ENCODE measurements at regions not wholly inside any gene's neighbourhood (a gene's known extent, or its start where the extent isn't known, plus 50 kb on each side); places are given as distances from the start of the nearest gene placed in this dataset.

- no peak for TF ChIP-seq ZBTB8A (IDR thresholded peaks at IDR 0.05; ENCODE audit: partially characterized antibody)
- TF ChIP-seq SP1 (CRISPR knock-in tag; IDR thresholded peaks at IDR 0.05) = no peak
- TF ChIP-seq SIN3A (IDR thresholded peaks at IDR 0.05; ENCODE audit: borderline replicate concordance in 2 of 2, control insufficient read depth in 1 of 2, low read depth in 2 of 2, low read length in 2 of 2) = no peak
- TF ChIP-seq, protein P1, sequence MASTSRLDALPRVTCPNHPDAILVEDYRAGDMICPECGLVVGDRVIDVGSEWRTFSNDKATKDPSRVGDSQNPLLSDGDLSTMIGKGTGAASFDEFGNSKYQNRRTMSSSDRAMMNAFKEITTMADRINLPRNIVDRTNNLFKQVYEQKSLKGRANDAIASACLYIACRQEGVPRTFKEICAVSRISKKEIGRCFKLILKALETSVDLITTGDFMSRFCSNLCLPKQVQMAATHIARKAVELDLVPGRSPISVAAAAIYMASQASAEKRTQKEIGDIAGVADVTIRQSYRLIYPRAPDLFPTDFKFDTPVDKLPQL (IDR thresholded peaks at IDR 0.05; ENCODE audit: extremely low read depth, insufficient read length) = no peak
- no peak for TF ChIP-seq SRF (CRISPR knock-in tag; IDR thresholded peaks at IDR 0.05)
- no peak for TF ChIP-seq ZNF347 (CRISPR knock-in tag; IDR thresholded peaks at IDR 0.05; ENCODE audit: low read depth)
- no peak for TF ChIP-seq ADNP (tag; IDR thresholded peaks at IDR 0.05)
Observed at GRCh38 chr2:149871091-149871885, 283.7 kb upstream of the MMADHC start.

All from K562 (cell line).